ENCODE measurements at regions not wholly inside any gene's neighbourhood (a gene's known extent, or its start where the extent isn't known, plus 50 kb on each side); places are given as distances from the start of the nearest gene placed in this dataset.

DNA sequence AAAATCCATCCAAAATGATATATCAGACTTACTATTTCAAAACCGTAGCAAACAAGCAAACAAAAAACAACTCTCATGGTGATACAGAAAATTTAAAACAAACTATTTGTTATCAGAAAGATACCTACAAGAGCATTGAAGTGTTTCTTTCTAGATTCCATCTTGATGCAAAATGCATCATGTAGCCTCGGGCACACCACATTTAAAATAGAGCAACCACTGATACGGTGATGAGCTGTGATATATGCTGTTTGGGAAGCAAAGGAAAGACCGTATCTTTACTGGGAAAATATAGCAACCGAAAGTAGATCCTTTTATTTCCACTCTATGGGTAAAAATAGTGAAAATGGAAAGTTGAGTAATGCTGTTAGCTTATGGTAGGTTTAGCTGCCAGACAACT, 892.0 kb downstream of the GATA3 start:
- TF ChIP-seq, protein P1, sequence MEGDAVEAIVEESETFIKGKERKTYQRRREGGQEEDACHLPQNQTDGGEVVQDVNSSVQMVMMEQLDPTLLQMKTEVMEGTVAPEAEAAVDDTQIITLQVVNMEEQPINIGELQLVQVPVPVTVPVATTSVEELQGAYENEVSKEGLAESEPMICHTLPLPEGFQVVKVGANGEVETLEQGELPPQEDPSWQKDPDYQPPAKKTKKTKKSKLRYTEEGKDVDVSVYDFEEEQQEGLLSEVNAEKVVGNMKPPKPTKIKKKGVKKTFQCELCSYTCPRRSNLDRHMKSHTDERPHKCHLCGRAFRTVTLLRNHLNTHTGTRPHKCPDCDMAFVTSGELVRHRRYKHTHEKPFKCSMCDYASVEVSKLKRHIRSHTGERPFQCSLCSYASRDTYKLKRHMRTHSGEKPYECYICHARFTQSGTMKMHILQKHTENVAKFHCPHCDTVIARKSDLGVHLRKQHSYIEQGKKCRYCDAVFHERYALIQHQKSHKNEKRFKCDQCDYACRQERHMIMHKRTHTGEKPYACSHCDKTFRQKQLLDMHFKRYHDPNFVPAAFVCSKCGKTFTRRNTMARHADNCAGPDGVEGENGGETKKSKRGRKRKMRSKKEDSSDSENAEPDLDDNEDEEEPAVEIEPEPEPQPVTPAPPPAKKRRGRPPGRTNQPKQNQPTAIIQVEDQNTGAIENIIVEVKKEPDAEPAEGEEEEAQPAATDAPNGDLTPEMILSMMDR (IDR thresholded peaks at IDR 0.05; ENCODE audit: insufficient read depth, low read depth, low read length): no peak
- TF ChIP-seq EZH2 (IDR thresholded peaks at IDR 0.05; ENCODE audit: insufficient read depth, low read length): no peak
